ENCODE measurements at regions not wholly inside any gene's neighbourhood (a gene's known extent, or its start where the extent isn't known, plus 50 kb on each side); places are given as distances from the start of the nearest gene placed in this dataset.

- DNase-seq (ENCODE audit: insufficient read length) (no peak), FAIRE-seq (no peak)
- no peak for TF ChIP-seq POLR2AphosphoS5 (IDR thresholded peaks at IDR 0.05; ENCODE audit: low read depth, low read length)
- no peak for TF ChIP-seq POLR2A (IDR thresholded peaks at IDR 0.05; ENCODE audit: low read depth, low read length)
- TF ChIP-seq TAF1 (IDR thresholded peaks at IDR 0.05; ENCODE audit: borderline replicate concordance, low read depth, low read length) = no peak
These were observed 104.7 kb downstream of the LITAF start for GRCh38 chr16:11481987-11482386.

GRCh38 chr16:11482946-11483748, 103.6 kb downstream of the LITAF start:
- DNase-seq (ENCODE audit: insufficient read length) (no peak), FAIRE-seq (no peak)
- TF ChIP-seq POLR2A (IDR thresholded peaks at IDR 0.05; ENCODE audit: low read depth, low read length) (no peak), TAF1 (IDR thresholded peaks at IDR 0.05; ENCODE audit: borderline replicate concordance, low read depth, low read length) (no peak), POLR2AphosphoS5 (IDR thresholded peaks at IDR 0.05; ENCODE audit: low read depth, low read length) (no peak)

GRCh38 chr16:11484691-11485258, 101.9 kb downstream of the LITAF start:
- FAIRE-seq = no peak
- TF ChIP-seq TAF1 (IDR thresholded peaks at IDR 0.05; ENCODE audit: borderline replicate concordance, low read depth, low read length) = no peak
- TF ChIP-seq POLR2AphosphoS5 (IDR thresholded peaks at IDR 0.05; ENCODE audit: low read depth, low read length) = no peak
- TF ChIP-seq POLR2A (IDR thresholded peaks at IDR 0.05; ENCODE audit: low read depth, low read length) = no peak
- DNase-seq (ENCODE audit: insufficient read length) = no peak

- FAIRE-seq = no peak
- TF ChIP-seq POLR2A (IDR thresholded peaks at IDR 0.05; ENCODE audit: low read depth, low read length) = no peak
- no peak for TF ChIP-seq POLR2AphosphoS5 (IDR thresholded peaks at IDR 0.05; ENCODE audit: low read depth, low read length)
- no peak for TF ChIP-seq TAF1 (IDR thresholded peaks at IDR 0.05; ENCODE audit: borderline replicate concordance, low read depth, low read length)
- no peak for DNase-seq (ENCODE audit: insufficient read length)
These were observed 101.0 kb downstream of the LITAF start for GRCh38 chr16:11485676-11486075.

GRCh38 chr16:11487289-11487688, 99.4 kb downstream of the LITAF start:
- TF ChIP-seq TAF1 (IDR thresholded peaks at IDR 0.05; ENCODE audit: borderline replicate concordance, low read depth, low read length) = no peak
- no peak for TF ChIP-seq POLR2AphosphoS5 (IDR thresholded peaks at IDR 0.05; ENCODE audit: low read depth, low read length)
- FAIRE-seq = no peak
- no peak for DNase-seq (ENCODE audit: insufficient read length)

GRCh38 chr16:11488304-11488703, 98.4 kb downstream of the LITAF start:
- no peak for TF ChIP-seq POLR2AphosphoS5 (IDR thresholded peaks at IDR 0.05; ENCODE audit: low read depth, low read length)
- TF ChIP-seq POLR2A (IDR thresholded peaks at IDR 0.05; ENCODE audit: low read depth, low read length) = no peak
- TF ChIP-seq TAF1 (IDR thresholded peaks at IDR 0.05; ENCODE audit: borderline replicate concordance, low read depth, low read length) = no peak
- no peak for FAIRE-seq
- no peak for DNase-seq (ENCODE audit: insufficient read length)

GRCh38 chr16:11491524-11491923, 95.2 kb downstream of the LITAF start:
- TF ChIP-seq TAF1 (IDR thresholded peaks at IDR 0.05; ENCODE audit: borderline replicate concordance, low read depth, low read length) = no peak
- TF ChIP-seq POLR2A (IDR thresholded peaks at IDR 0.05; ENCODE audit: low read depth, low read length) = no peak
- no peak for TF ChIP-seq POLR2AphosphoS5 (IDR thresholded peaks at IDR 0.05; ENCODE audit: low read depth, low read length)
- DNase-seq (ENCODE audit: insufficient read length) = no peak
- no peak for FAIRE-seq

- FAIRE-seq = no peak
- no peak for DNase-seq (ENCODE audit: insufficient read length)
- no peak for TF ChIP-seq TAF1 (IDR thresholded peaks at IDR 0.05; ENCODE audit: borderline replicate concordance, low read depth, low read length)
- no peak for TF ChIP-seq POLR2AphosphoS5 (IDR thresholded peaks at IDR 0.05; ENCODE audit: low read depth, low read length)
- no peak for TF ChIP-seq POLR2A (IDR thresholded peaks at IDR 0.05; ENCODE audit: low read depth, low read length)
These were observed 93.8 kb downstream of the LITAF start for GRCh38 chr16:11492808-11493530.

- DNase-seq (ENCODE audit: insufficient read length) (no peak), FAIRE-seq (no peak)
- TF ChIP-seq POLR2AphosphoS5 (IDR thresholded peaks at IDR 0.05; ENCODE audit: low read depth, low read length) = no peak
- no peak for TF ChIP-seq POLR2A (IDR thresholded peaks at IDR 0.05; ENCODE audit: low read depth, low read length)
These were observed 93.2 kb downstream of the LITAF start for GRCh38 chr16:11493531-11493929.

GRCh38 chr16:11494029-11494428, 92.7 kb downstream of the LITAF start:
- FAIRE-seq (no peak), DNase-seq (ENCODE audit: insufficient read length) (no peak)
- TF ChIP-seq POLR2AphosphoS5 (IDR thresholded peaks at IDR 0.05; ENCODE audit: low read depth, low read length) = no peak

GRCh38 chr16:11494433-11494832, 92.3 kb downstream of the LITAF start:
- TF ChIP-seq POLR2A (IDR thresholded peaks at IDR 0.05; ENCODE audit: low read depth, low read length) = no peak
- TF ChIP-seq TAF1 (IDR thresholded peaks at IDR 0.05; ENCODE audit: borderline replicate concordance, low read depth, low read length) = no peak
- TF ChIP-seq POLR2AphosphoS5 (IDR thresholded peaks at IDR 0.05; ENCODE audit: low read depth, low read length) = no peak
- DNase-seq (ENCODE audit: insufficient read length) (no peak), FAIRE-seq (no peak)

GRCh38 chr16:11495066-11495407, 91.7 kb downstream of the LITAF start:
- no peak for DNase-seq (ENCODE audit: insufficient read length)
- TF ChIP-seq TAF1 (IDR thresholded peaks at IDR 0.05; ENCODE audit: borderline replicate concordance, low read depth, low read length) = no peak
- TF ChIP-seq POLR2AphosphoS5 (IDR thresholded peaks at IDR 0.05; ENCODE audit: low read depth, low read length) = no peak
- TF ChIP-seq POLR2A (IDR thresholded peaks at IDR 0.05; ENCODE audit: low read depth, low read length) = no peak

More at GRCh38 chr16:11495066-11495407, 91.7 kb downstream of the LITAF start:
- FAIRE-seq = no peak

Measured in GM12892 (cell line).